ENCODE measurements at regions not wholly inside any gene's neighbourhood (a gene's known extent, or its start where the extent isn't known, plus 50 kb on each side); places are given as distances from the start of the nearest gene placed in this dataset.

DNA sequence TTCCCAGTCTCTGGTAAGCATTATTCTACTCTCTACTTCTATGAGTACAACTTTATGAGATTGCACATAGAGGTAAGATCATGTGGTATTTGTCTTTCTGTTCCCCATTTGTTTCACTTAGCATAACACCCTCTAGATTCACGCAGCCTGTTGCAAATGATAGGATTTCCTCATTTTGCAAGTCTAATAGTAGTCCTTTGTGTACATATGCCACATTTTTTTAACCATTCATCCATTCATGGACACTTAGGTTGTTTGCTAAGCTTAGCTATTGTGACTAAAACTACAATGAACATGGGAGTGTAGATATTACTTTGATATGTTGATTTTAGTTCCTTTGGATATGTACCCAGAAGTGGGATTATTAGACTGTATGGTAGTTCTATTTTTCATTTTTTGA is 717.9 kb upstream of the ALCAM start:
- TF ChIP-seq EZH2phosphoT487 (IDR thresholded peaks at IDR 0.05) (no peak), EZH2 (IDR thresholded peaks at IDR 0.05) (no peak)
- TF ChIP-seq, protein P1, sequence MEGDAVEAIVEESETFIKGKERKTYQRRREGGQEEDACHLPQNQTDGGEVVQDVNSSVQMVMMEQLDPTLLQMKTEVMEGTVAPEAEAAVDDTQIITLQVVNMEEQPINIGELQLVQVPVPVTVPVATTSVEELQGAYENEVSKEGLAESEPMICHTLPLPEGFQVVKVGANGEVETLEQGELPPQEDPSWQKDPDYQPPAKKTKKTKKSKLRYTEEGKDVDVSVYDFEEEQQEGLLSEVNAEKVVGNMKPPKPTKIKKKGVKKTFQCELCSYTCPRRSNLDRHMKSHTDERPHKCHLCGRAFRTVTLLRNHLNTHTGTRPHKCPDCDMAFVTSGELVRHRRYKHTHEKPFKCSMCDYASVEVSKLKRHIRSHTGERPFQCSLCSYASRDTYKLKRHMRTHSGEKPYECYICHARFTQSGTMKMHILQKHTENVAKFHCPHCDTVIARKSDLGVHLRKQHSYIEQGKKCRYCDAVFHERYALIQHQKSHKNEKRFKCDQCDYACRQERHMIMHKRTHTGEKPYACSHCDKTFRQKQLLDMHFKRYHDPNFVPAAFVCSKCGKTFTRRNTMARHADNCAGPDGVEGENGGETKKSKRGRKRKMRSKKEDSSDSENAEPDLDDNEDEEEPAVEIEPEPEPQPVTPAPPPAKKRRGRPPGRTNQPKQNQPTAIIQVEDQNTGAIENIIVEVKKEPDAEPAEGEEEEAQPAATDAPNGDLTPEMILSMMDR (IDR thresholded peaks at IDR 0.05): no peak
- H3K9me3 ChIP-seq (ENCODE audit: low read depth): no peaks in the 10 kb centered on the region
- no peaks in the 10 kb centered on the region for H3K27me3 Mint-ChIP-seq (ENCODE audit: insufficient read depth, low read depth)

DNA sequence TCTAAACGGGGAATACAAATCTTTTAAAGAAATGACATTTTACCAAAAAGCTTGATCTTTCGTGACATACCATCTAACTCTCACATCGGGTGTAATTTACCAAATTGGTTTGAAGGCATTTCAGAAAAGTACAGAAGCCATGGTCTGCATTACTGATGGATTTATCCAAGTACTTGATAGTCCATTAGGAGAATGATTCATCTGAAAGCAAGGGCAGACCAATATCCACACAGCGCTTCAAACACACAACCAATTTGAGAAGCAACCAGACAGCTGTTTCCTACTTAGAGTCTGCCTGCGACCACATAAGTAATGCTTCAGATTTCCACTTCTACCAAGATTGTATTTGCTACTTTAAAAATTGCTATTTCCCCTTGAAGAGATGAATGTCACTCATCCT is 697.6 kb upstream of the ALCAM start:
- no peak overlapping the region for H3K4me3 ChIP-seq
- DNase-seq (ENCODE audit: low spot score): no peak
- H3K36me3 ChIP-seq: no peaks in the 10 kb centered on the region
- no peaks in the 10 kb centered on the region for H3K9me3 ChIP-seq (ENCODE audit: low read depth)
- H3K27me3 ChIP-seq: no peaks in the 10 kb centered on the region
- peaks cover 6% of the 10 kb centered on the region for H3K4me1 Mint-ChIP-seq
- H3K4me1 ChIP-seq: no peaks in the 10 kb centered on the region
- no peaks in the 10 kb centered on the region for H3K36me3 Mint-ChIP-seq
- no peaks in the 10 kb centered on the region for H3K79me2 ChIP-seq (ENCODE audit: low read depth)
- no peaks in the 10 kb centered on the region for H3K27me3 Mint-ChIP-seq (ENCODE audit: insufficient read depth, low read depth)
- H3F3A ChIP-seq (ENCODE audit: low read depth): no peaks in the 10 kb centered on the region
- no peak overlapping the region for H3K4me3 Mint-ChIP-seq
- TF ChIP-seq EZH2 (IDR thresholded peaks at IDR 0.05) (no peak), EZH2phosphoT487 (IDR thresholded peaks at IDR 0.05) (no peak)
- TF ChIP-seq, protein P1 (IDR thresholded peaks at IDR 0.05): no peak
- H4K20me1 ChIP-seq (ENCODE audit: low read depth): no peaks in the 10 kb centered on the region
- peaks cover 3% of the 10 kb centered on the region for H3K9me3 Mint-ChIP-seq
- no peak overlapping the region for H3K4me2 ChIP-seq
- H3K9ac ChIP-seq: no peak overlapping the region
- H3K27ac Mint-ChIP-seq: no peak overlapping the region
- H3K27ac ChIP-seq: no peak overlapping the region
- no peak overlapping the region for H2AFZ ChIP-seq (replicated peaks)

More for the DNA sequence above, 717.9 kb upstream of the ALCAM start:
- Histone ChIP-seq H3K4me2 (no peak overlapping the region), H3K27me3 (no peaks in the 10 kb centered on the region), H3K4me1 (no peaks in the 10 kb centered on the region), H3K27ac (no peak overlapping the region), H3K4me3 (no peak overlapping the region), H3F3A (ENCODE audit: low read depth) (no peaks in the 10 kb centered on the region), H3K9ac (no peak overlapping the region), H4K20me1 (ENCODE audit: low read depth) (no peaks in the 10 kb centered on the region), H2AFZ (replicated peaks) (no peak overlapping the region), H3K79me2 (ENCODE audit: low read depth) (no peaks in the 10 kb centered on the region), H3K36me3 (no peaks in the 10 kb centered on the region)
- no peak for DNase-seq (ENCODE audit: low spot score)
- Mint-ChIP-seq H3K4me1 (no peaks in the 10 kb centered on the region), H3K27ac (no peak overlapping the region), H3K9me3 (peaks cover 2% of the 10 kb centered on the region), H3K4me3 (no peak overlapping the region), H3K36me3 (no peaks in the 10 kb centered on the region)

DNA sequence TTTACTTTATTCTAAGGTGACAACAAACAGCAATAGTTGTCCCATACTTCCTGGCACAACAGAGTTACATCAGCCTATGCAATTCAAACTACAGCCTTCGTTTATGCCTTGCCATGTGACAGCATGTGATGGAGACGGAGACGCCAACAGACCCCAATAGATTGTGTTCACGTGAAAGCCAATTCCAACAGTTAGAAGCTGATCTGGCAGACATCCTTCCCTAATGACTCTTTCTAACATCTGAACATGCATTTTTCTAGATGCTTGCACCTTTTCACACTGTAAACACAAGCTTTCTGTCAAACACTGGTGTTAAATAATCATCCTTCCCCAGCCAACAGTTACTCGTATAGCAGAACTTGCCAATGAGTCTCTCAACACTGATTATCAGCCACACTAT is 694.4 kb upstream of the ALCAM start:
- H3K4me1 ChIP-seq: no peaks in the 10 kb centered on the region
- H3K36me3 ChIP-seq: no peaks in the 10 kb centered on the region
- Mint-ChIP-seq H3K9me3 (peaks cover 4% of the 10 kb centered on the region), H3K4me1 (peaks cover 2% of the 10 kb centered on the region), H3K4me3 (no peak overlapping the region), H3K27ac (no peak overlapping the region), H3K27me3 (ENCODE audit: insufficient read depth, low read depth) (no peaks in the 10 kb centered on the region), H3K36me3 (no peaks in the 10 kb centered on the region)
- no peak overlapping the region for H2AFZ ChIP-seq (replicated peaks)
- no peak for DNase-seq (ENCODE audit: low spot score)
- no peaks in the 10 kb centered on the region for H3K27me3 ChIP-seq
- no peaks in the 10 kb centered on the region for H4K20me1 ChIP-seq (ENCODE audit: low read depth)
- no peaks in the 10 kb centered on the region for H3K9me3 ChIP-seq (ENCODE audit: low read depth)
- H3K79me2 ChIP-seq (ENCODE audit: low read depth): no peaks in the 10 kb centered on the region
- TF ChIP-seq, protein P1 (IDR thresholded peaks at IDR 0.05): no peak
- no peak for TF ChIP-seq EZH2phosphoT487 (IDR thresholded peaks at IDR 0.05)
- TF ChIP-seq EZH2 (IDR thresholded peaks at IDR 0.05): no peak
- H3K27ac ChIP-seq: no peak overlapping the region
- H3K4me2 ChIP-seq: no peak overlapping the region
- H3K4me3 ChIP-seq: no peak overlapping the region
- H3K9ac ChIP-seq: no peak overlapping the region
- H3F3A ChIP-seq (ENCODE audit: low read depth): no peaks in the 10 kb centered on the region

All from neural progenitor cell (in vitro differentiated cells).